Muscle of back (tissue), 3 donors: ENCODE measurements at regions not wholly inside any gene's neighbourhood (a gene's known extent, or its start where the extent isn't known, plus 50 kb on each side); places are given as distances from the start of the nearest gene placed in this dataset.

Experiments used
- DNase-seq, 3 donors: peaks; one replicate each; pipeline versions ENCODE4 v3.0.0 to v3.0.0-alpha.2; 2013

- DNase-seq: no peak
Measured at GRCh38 chr2:172153156-172153555, 50.5 kb upstream of the DLX2 start.

DNA sequence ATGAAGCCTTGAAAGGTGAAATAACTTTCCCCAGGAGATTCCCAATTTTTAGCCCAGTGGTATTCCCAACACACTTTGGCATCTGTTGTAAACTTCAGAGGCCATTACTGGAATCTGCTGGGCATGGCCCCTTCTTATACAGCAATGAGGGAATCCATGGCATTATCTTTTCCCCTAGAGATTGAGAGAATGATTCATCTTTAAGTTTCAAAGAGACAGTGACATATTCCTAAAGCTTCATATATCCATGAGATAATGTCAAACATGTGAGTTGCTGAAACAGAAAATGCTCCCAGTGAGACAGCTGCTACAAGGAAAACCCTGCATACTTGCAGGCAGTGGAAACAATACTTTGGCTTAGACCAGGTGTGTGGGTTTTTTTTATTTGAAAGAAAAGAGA lies 51.1 kb upstream of the DLX2 start:
- DNase-seq: no peak

- no peak for DNase-seq
Measured at GRCh38 chr2:172155752-172156151, 53.1 kb upstream of the DLX2 start.

- DNase-seq: no peak
Measured at GRCh38 chr2:172160839-172161238, 58.1 kb upstream of the DLX2 start.

DNA sequence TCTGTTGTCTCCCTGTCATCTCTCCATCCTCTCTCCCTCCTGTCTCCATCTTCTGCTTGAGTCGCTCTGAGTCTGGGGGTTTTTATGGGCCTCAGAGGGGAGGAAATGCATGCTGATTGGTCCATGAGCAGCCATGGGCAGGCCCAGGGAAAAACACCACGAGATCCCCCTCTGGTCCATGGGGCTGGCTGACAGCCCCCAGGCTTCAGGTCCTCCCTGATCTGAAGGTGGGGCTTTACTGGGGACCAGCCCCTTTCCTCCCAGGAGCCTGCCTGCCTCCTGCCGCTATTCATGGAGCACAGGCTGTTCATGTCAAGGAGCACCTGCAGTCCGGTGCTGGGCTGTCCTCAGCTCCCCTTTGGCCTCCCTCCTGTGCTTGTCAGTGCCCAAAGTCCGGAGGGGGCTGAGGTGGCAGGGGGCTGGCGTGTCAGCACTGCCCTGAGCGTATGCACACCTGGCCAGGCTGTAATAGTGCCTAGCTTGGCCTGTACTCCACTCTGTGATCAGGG lies 59.6 kb upstream of the DLX2 start:
- no peak for DNase-seq

DNA sequence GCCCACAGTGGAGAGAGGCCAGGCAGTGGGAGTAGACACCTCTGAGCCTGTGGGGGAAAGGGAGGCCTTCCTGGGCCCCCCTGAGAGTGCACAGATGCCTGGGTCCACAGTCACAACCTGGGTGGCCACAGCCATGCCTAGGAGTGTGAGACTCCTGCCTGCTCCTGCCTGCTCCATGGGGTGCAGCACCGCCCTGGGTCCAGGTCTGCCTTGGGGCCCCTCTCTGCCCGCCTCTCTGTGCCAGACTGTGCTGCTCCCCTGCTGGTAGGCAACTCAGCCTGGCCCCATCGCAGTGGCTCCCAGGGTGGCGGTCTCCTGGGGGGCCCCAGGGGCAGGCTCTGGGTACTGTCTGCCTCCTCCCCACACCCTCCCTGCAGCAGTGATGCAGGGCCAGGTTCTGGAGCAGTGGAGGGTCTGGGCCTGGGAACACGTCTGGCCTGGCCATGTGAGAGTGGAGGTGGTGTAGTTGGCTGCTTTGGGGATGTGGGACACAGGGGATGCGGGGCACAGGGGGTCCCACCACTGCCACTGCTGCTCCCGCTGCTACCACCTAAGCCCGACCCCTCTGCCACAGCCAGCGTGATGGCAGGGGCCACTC lies 60.1 kb upstream of the DLX2 start:
- DNase-seq: no peak

DNA sequence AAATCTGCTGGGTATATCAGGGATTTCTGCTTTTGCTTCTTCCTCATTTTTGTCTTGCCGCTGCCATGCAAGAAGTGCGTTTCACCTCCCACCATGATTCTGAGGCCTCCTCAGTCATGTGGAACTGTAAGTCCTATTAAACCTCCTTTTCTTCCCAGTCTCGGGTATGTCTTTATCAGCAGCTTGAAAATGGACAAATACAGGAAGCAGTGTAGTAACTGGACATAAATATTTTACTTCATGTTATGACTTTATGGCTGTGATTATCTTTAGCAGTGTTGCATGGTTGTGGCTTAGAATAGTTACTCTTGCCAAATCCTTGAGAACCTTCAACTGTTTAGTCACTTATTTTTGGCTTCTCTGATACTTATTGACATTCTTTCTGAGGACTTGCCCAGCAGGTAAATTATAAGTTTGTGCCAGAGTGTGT lies 66.2 kb upstream of the DLX2 start:
- DNase-seq: no peak

GRCh38 chr2:172169611-172170010 lies 66.9 kb upstream of the DLX2 start:
- no peak for DNase-seq

DNA sequence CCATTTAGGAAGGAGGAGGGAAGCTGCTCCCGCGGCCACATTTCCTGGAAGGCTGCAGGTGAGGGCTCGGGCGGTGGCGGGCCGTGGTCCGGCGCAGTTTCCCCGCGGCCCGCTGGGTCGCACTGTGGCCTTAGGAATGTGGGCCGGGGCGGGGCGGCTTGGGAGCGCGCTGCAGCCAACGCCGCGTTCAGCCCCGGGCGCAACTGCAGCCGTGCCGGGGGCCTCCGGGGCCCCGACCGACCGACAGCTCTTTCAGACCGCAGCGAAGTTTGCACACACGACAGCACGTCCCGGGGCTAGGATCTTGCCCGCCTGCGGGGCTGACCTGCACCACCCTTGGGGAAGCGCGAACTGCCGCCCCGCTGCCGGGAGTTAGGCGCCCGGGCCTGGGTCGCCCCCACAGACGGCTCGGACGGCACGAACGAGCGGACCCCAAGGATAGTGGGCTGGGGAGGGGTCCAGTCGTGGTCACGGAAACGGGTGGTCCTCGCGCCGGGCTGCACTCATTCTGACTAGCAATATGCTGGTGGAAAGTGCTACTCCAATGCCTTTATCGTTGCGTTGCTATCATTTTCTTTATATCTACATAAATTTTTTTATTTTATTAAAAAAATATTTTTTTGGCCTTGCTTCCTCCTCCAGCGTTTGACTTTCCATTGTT lies 69.9 kb upstream of the DLX2 start:
- DNase-seq: peak; percentile 39 to 84 (median 70)

- DNase-seq: peak in 1 of 3 donors; percentile 12
Measured at GRCh38 chr2:172173174-172173706, 70.5 kb upstream of the DLX2 start.

DNA sequence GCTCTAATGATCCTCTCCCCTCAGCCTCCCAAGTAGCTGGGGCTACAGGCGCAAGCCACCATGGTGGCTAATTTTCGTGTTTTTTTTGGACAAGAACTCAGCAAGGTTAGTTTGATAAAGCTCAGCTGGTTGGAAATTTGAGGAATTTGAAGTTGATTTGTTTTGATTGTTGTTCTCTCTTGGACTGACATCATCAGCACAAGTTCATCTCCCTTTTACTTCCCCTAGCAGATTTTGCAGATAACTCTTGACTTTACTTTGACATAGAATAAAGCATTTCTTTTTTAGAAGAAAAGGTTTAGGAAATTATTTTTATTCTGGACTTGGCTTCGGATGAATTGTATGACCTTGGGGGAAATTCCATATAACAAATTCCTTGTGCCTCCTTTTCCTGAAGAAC lies 74.9 kb upstream of the DLX2 start:
- DNase-seq: no peak

- peak in 1 of 3 donors; percentile 10 for DNase-seq
Measured at GRCh38 chr2:172177996-172178395, 75.3 kb upstream of the DLX2 start.

- DNase-seq: no peak
Measured at GRCh38 chr2:172179045-172179701, 76.5 kb upstream of the DLX2 start.

GRCh38 chr2:172181840-172182239 lies 79.1 kb upstream of the DLX2 start:
- no peak for DNase-seq

- DNase-seq: no peak
Measured at GRCh38 chr2:172182624-172183023, 79.9 kb upstream of the DLX2 start.

GRCh38 chr2:172193331-172194089 lies 90.8 kb upstream of the DLX2 start:
- DNase-seq: no peak

- DNase-seq: no peak
Measured at GRCh38 chr2:172195836-172196376, 93.2 kb upstream of the DLX2 start.

GRCh38 chr2:172196768-172197431 lies 94.2 kb upstream of the DLX2 start:
- no peak for DNase-seq

DNA sequence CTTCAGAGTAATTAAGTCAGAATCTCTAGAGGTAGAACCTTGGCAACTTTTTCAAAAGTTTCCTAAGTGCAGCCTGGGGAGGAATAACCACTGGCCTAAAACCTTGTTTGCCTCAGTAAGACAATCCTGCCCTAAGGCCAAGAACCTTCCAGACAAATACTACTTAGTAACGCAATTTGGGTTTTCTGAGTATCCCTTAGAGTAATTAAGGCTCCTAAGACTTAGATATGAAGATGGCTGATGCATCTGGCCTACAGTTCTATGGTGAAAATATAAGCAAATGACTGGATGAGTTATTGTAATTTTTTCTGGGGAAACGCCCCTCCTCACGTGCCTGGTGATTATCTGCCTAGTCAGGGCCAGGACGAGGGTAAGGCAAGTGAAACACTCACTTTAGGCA lies 95.7 kb upstream of the DLX2 start:
- no peak for DNase-seq

GRCh38 chr2:172198908-172199307 lies 96.2 kb upstream of the DLX2 start:
- DNase-seq: no peak

GRCh38 chr2:172200495-172201085 lies 97.9 kb upstream of the DLX2 start:
- no peak for DNase-seq
